Transverse colon (tissue), 3 donors: ENCODE measurements at regions not wholly inside any gene's neighbourhood (a gene's known extent, or its start where the extent isn't known, plus 50 kb on each side); places are given as distances from the start of the nearest gene placed in this dataset.
"Not testable (repeated sequence)": the region's sequence is repeated elsewhere in the genome, so short reads cannot be mapped to it uniquely, and the experiment has no call there.

Source experiments
- POLR2A ChIP-seq: fragments of 450-650 bp; IDR thresholded peaks from one replicate; pipeline ENCODE4 v1.6.1; 2016; ENCODE audit warnings: antibody characterized with exemption, mild to moderate bottlenecking, moderate library complexity
- TF ChIP-seq, protein P1 (sequence below), 5 experiments: fragments of 200-600 bp in 3 of 5; fragments of 450-650 bp in 2 of 5; sonication (generic) in 3 of 5; IDR thresholded peaks; 1 replicate in 2 of 5; 2 replicates in 3 of 5; pipeline ENCODE4 v1.5.1; 2016 to 2017; ENCODE audit warnings: antibody characterized with exemption in 5 of 5, inconsistent platforms in 3 of 5, mild to moderate bottlenecking in 2 of 5, moderate library complexity in 1 of 5

DNA sequence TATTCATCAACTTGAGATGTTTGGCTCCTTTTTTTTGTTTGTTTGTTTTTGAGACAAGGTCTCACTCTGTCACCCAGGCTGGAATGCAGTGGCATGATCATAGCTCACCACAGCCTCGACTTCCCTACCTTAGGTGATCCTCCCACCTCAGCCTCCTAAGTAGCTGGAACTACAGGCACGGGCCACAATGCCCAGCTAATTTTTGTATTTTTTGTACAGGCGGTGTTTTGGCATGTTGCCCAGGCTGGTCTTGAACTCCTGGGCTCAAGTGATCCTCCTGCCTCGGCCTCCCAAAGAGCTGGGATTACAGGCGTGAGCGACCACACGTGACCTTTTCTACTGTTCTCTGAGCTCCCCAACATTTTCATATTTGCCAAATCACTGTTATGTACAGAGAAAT, 79.8 kb upstream of the EEA1 start:
- TF ChIP-seq, protein P1, sequence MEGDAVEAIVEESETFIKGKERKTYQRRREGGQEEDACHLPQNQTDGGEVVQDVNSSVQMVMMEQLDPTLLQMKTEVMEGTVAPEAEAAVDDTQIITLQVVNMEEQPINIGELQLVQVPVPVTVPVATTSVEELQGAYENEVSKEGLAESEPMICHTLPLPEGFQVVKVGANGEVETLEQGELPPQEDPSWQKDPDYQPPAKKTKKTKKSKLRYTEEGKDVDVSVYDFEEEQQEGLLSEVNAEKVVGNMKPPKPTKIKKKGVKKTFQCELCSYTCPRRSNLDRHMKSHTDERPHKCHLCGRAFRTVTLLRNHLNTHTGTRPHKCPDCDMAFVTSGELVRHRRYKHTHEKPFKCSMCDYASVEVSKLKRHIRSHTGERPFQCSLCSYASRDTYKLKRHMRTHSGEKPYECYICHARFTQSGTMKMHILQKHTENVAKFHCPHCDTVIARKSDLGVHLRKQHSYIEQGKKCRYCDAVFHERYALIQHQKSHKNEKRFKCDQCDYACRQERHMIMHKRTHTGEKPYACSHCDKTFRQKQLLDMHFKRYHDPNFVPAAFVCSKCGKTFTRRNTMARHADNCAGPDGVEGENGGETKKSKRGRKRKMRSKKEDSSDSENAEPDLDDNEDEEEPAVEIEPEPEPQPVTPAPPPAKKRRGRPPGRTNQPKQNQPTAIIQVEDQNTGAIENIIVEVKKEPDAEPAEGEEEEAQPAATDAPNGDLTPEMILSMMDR (IDR thresholded peaks at IDR 0.05): not testable (repeated sequence)
- TF ChIP-seq POLR2A: not testable (repeated sequence)
